ENCODE measurements at regions not wholly inside any gene's neighbourhood (a gene's known extent, or its start where the extent isn't known, plus 50 kb on each side); places are given as distances from the start of the nearest gene placed in this dataset.
"Not testable (repeated sequence)": the region's sequence is repeated elsewhere in the genome, so short reads cannot be mapped to it uniquely, and the experiment has no call there.

- ChIA-PET CTCF (no interaction called here), POLR2A (no interaction called here)
- no peaks in the 10 kb centered on the region for H3K27me3 ChIP-seq (replicated peaks in 2 of 5; ENCODE audit: control insufficient read depth in 4 of 5, insufficient read depth in 5 of 5, low read length in 4 of 5)
- H3K9me3 ChIP-seq (ENCODE audit: control extremely low read depth in 1 of 5, control insufficient read depth in 4 of 5, insufficient read depth in 2 of 5, low read depth in 1 of 5, low read length in 4 of 5) = peaks cover 0 to 7% (median 3%) of the 10 kb centered on the region in 5 experiments
- no peaks in the 10 kb centered on the region for H3K36me3 ChIP-seq (ENCODE audit: control insufficient read depth in 4 of 4, insufficient read depth in 4 of 4, low read length in 3 of 4)
- no peak for DNase-seq
- no peaks in the 10 kb centered on the region for H3K4me1 ChIP-seq (ENCODE audit: control extremely low read depth in 1 of 4, control insufficient read depth in 4 of 4, insufficient read depth in 4 of 4, low read length in 3 of 4)
- H3K4me3 ChIP-seq (ENCODE audit: control insufficient read depth in 1 of 7, extremely low read depth in 1 of 7, insufficient read depth in 4 of 7, low read depth in 2 of 7, low read length in 6 of 7) = no peak overlapping the region
- no peak overlapping the region for H3K27ac ChIP-seq (ENCODE audit: insufficient read depth in 1 of 2, low read depth in 1 of 2, low read length in 2 of 2, poor library complexity in 1 of 2, severe bottlenecking in 2 of 2)
These were observed 251.2 kb upstream of the RHOBTB1 start for GRCh38 chr10:61195211-61195610.

GRCh38 chr10:61192589-61192988 is 248.6 kb upstream of the RHOBTB1 start:
- H3K27ac ChIP-seq (ENCODE audit: insufficient read depth in 1 of 2, low read depth in 1 of 2, low read length in 2 of 2, poor library complexity in 1 of 2, severe bottlenecking in 2 of 2); H3K4me1 ChIP-seq (ENCODE audit: control extremely low read depth in 1 of 4, control insufficient read depth in 4 of 4, insufficient read depth in 4 of 4, low read length in 3 of 4); DNase-seq; CTCF ChIA-PET; H3K36me3 ChIP-seq (ENCODE audit: control insufficient read depth in 4 of 4, insufficient read depth in 4 of 4, low read length in 3 of 4); H3K9me3 ChIP-seq (ENCODE audit: control extremely low read depth in 1 of 5, control insufficient read depth in 4 of 5, insufficient read depth in 2 of 5, low read depth in 1 of 5, low read length in 4 of 5); H3K27me3 ChIP-seq (replicated peaks in 2 of 5; ENCODE audit: control insufficient read depth in 4 of 5, insufficient read depth in 5 of 5, low read length in 4 of 5); POLR2A ChIA-PET; H3K4me3 ChIP-seq (ENCODE audit: control insufficient read depth in 1 of 7, extremely low read depth in 1 of 7, insufficient read depth in 4 of 7, low read depth in 2 of 7, low read length in 6 of 7): not testable (repeated sequence)
- 100% methylated on average over 2 of the region's 2 CpGs for WGBS (ENCODE audit: insufficient coverage)

- Histone ChIP-seq H3K27ac (ENCODE audit: insufficient read depth in 1 of 2, low read depth in 1 of 2, low read length in 2 of 2, poor library complexity in 1 of 2, severe bottlenecking in 2 of 2) (no peak overlapping the region), H3K4me3 (ENCODE audit: control insufficient read depth in 1 of 7, extremely low read depth in 1 of 7, insufficient read depth in 4 of 7, low read depth in 2 of 7, low read length in 6 of 7) (no peak overlapping the region), H3K4me1 (ENCODE audit: control extremely low read depth in 1 of 4, control insufficient read depth in 4 of 4, insufficient read depth in 4 of 4, low read length in 3 of 4) (no peaks in the 10 kb centered on the region), H3K36me3 (ENCODE audit: control insufficient read depth in 4 of 4, insufficient read depth in 4 of 4, low read length in 3 of 4) (no peaks in the 10 kb centered on the region), H3K9me3 (ENCODE audit: control extremely low read depth in 1 of 5, control insufficient read depth in 4 of 5, insufficient read depth in 2 of 5, low read depth in 1 of 5, low read length in 4 of 5) (peaks cover 0 to 5% (median 3%) of the 10 kb centered on the region in 5 experiments), H3K27me3 (replicated peaks in 2 of 5; ENCODE audit: control insufficient read depth in 4 of 5, insufficient read depth in 5 of 5, low read length in 4 of 5) (no peaks in the 10 kb centered on the region)
- 96% methylated on average over 2 of the region's 3 CpGs for WGBS (ENCODE audit: insufficient coverage)
- ChIA-PET CTCF (no interaction called here), POLR2A (no interaction called here)
- no peak for DNase-seq
These were observed 248.1 kb upstream of the RHOBTB1 start for GRCh38 chr10:61192042-61192441.

GRCh38 chr10:61189912-61190311 is 245.9 kb upstream of the RHOBTB1 start:
- POLR2A ChIA-PET = no interaction called here
- no peaks in the 10 kb centered on the region for H3K4me1 ChIP-seq (ENCODE audit: control extremely low read depth in 1 of 4, control insufficient read depth in 4 of 4, insufficient read depth in 4 of 4, low read length in 3 of 4)
- H3K4me3 ChIP-seq (ENCODE audit: control insufficient read depth in 1 of 7, extremely low read depth in 1 of 7, insufficient read depth in 4 of 7, low read depth in 2 of 7, low read length in 6 of 7) = no peak overlapping the region
- H3K9me3 ChIP-seq (ENCODE audit: control extremely low read depth in 1 of 5, control insufficient read depth in 4 of 5, insufficient read depth in 2 of 5, low read depth in 1 of 5, low read length in 4 of 5) = peaks cover 0 to 5% (median 3%) of the 10 kb centered on the region in 5 experiments
- WGBS (ENCODE audit: insufficient coverage) = no CpG with 5 or more reads among the region's 2 CpGs
- DNase-seq = no peak
- H3K27ac ChIP-seq (ENCODE audit: insufficient read depth in 1 of 2, low read depth in 1 of 2, low read length in 2 of 2, poor library complexity in 1 of 2, severe bottlenecking in 2 of 2) = no peak overlapping the region
- no peaks in the 10 kb centered on the region for H3K36me3 ChIP-seq (ENCODE audit: control insufficient read depth in 4 of 4, insufficient read depth in 4 of 4, low read length in 3 of 4)
- CTCF ChIA-PET = interaction anchor here (0.9 kb wide), 1 partner anchor 49 kb away, joined by 3 read pairs; no protein-coding TSS in a partner anchor
- H3K27me3 ChIP-seq (replicated peaks in 2 of 5; ENCODE audit: control insufficient read depth in 4 of 5, insufficient read depth in 5 of 5, low read length in 4 of 5) = no peaks in the 10 kb centered on the region

- H3K36me3 ChIP-seq (ENCODE audit: control insufficient read depth in 4 of 4, insufficient read depth in 4 of 4, low read length in 3 of 4) = no peaks in the 10 kb centered on the region
- peaks cover 0 to 5% (median 3%) of the 10 kb centered on the region in 5 experiments for H3K9me3 ChIP-seq (ENCODE audit: control extremely low read depth in 1 of 5, control insufficient read depth in 4 of 5, insufficient read depth in 2 of 5, low read depth in 1 of 5, low read length in 4 of 5)
- H3K27ac ChIP-seq (ENCODE audit: insufficient read depth in 1 of 2, low read depth in 1 of 2, low read length in 2 of 2, poor library complexity in 1 of 2, severe bottlenecking in 2 of 2) = no peak overlapping the region
- CTCF ChIA-PET = interaction anchor here (0.9 kb wide), 1 partner anchor 48 kb away, joined by 3 read pairs; no protein-coding TSS in a partner anchor
- no peak overlapping the region for H3K4me3 ChIP-seq (ENCODE audit: control insufficient read depth in 1 of 7, extremely low read depth in 1 of 7, insufficient read depth in 4 of 7, low read depth in 2 of 7, low read length in 6 of 7)
- DNase-seq = peak in 1 of 3 donors; percentile 16
- no peaks in the 10 kb centered on the region for H3K4me1 ChIP-seq (ENCODE audit: control extremely low read depth in 1 of 4, control insufficient read depth in 4 of 4, insufficient read depth in 4 of 4, low read length in 3 of 4)
- H3K27me3 ChIP-seq (replicated peaks in 2 of 5; ENCODE audit: control insufficient read depth in 4 of 5, insufficient read depth in 5 of 5, low read length in 4 of 5) = no peaks in the 10 kb centered on the region
- POLR2A ChIA-PET = no interaction called here
These were observed 244.7 kb upstream of the RHOBTB1 start for GRCh38 chr10:61188691-61189090.

- POLR2A ChIA-PET = no interaction called here
- no peaks in the 10 kb centered on the region for H3K27me3 ChIP-seq (replicated peaks in 2 of 5; ENCODE audit: control insufficient read depth in 4 of 5, insufficient read depth in 5 of 5, low read length in 4 of 5)
- H3K36me3 ChIP-seq (ENCODE audit: control insufficient read depth in 4 of 4, insufficient read depth in 4 of 4, low read length in 3 of 4) = no peaks in the 10 kb centered on the region
- no peaks in the 10 kb centered on the region for H3K4me1 ChIP-seq (ENCODE audit: control extremely low read depth in 1 of 4, control insufficient read depth in 4 of 4, insufficient read depth in 4 of 4, low read length in 3 of 4)
- H3K9me3 ChIP-seq (ENCODE audit: control extremely low read depth in 1 of 5, control insufficient read depth in 4 of 5, insufficient read depth in 2 of 5, low read depth in 1 of 5, low read length in 4 of 5) = peaks cover 0 to 3% (median 3%) of the 10 kb centered on the region in 5 experiments
- no peak for DNase-seq
- no peak overlapping the region for H3K27ac ChIP-seq (ENCODE audit: insufficient read depth in 1 of 2, low read depth in 1 of 2, low read length in 2 of 2, poor library complexity in 1 of 2, severe bottlenecking in 2 of 2)
- no peak overlapping the region for H3K4me3 ChIP-seq (ENCODE audit: control insufficient read depth in 1 of 7, extremely low read depth in 1 of 7, insufficient read depth in 4 of 7, low read depth in 2 of 7, low read length in 6 of 7)
- CTCF ChIA-PET = no interaction called here
These were observed 244.1 kb upstream of the RHOBTB1 start for GRCh38 chr10:61188101-61188500.

GRCh38 chr10:61187601-61188000 is 243.6 kb upstream of the RHOBTB1 start:
- Histone ChIP-seq H3K4me1 (ENCODE audit: control extremely low read depth in 1 of 4, control insufficient read depth in 4 of 4, insufficient read depth in 4 of 4, low read length in 3 of 4) (no peaks in the 10 kb centered on the region), H3K27ac (ENCODE audit: insufficient read depth in 1 of 2, low read depth in 1 of 2, low read length in 2 of 2, poor library complexity in 1 of 2, severe bottlenecking in 2 of 2) (no peak overlapping the region), H3K27me3 (replicated peaks in 2 of 5; ENCODE audit: control insufficient read depth in 4 of 5, insufficient read depth in 5 of 5, low read length in 4 of 5) (no peaks in the 10 kb centered on the region), H3K4me3 (ENCODE audit: control insufficient read depth in 1 of 7, extremely low read depth in 1 of 7, insufficient read depth in 4 of 7, low read depth in 2 of 7, low read length in 6 of 7) (no peak overlapping the region), H3K36me3 (ENCODE audit: control insufficient read depth in 4 of 4, insufficient read depth in 4 of 4, low read length in 3 of 4) (no peaks in the 10 kb centered on the region), H3K9me3 (ENCODE audit: control extremely low read depth in 1 of 5, control insufficient read depth in 4 of 5, insufficient read depth in 2 of 5, low read depth in 1 of 5, low read length in 4 of 5) (peaks cover 0 to 3% (median 3%) of the 10 kb centered on the region in 5 experiments)
- DNase-seq = no peak
- POLR2A ChIA-PET = no interaction called here
- WGBS (ENCODE audit: insufficient coverage) = no CpG with 5 or more reads among the region's 1 CpG
- CTCF ChIA-PET = no interaction called here
